ENCODE measurements at regions not wholly inside any gene's neighbourhood (a gene's known extent, or its start where the extent isn't known, plus 50 kb on each side); places are given as distances from the start of the nearest gene placed in this dataset.

GRCh38 chr12:58026897-58027891, 85.8 kb downstream of the ATP23 start:
- no peak for TF ChIP-seq CTCF (IDR thresholded peaks at IDR 0.05)
- no peak overlapping the region for H3K27ac ChIP-seq

GRCh38 chr12:58028294-58028693, 86.9 kb downstream of the ATP23 start:
- 77 to 87% methylated on average over 3 of the region's 3 CpGs for WGBS, 2 donors
- H3K36me3 ChIP-seq: no peaks in the 10 kb centered on the region
- ATAC-seq: no peak

More at GRCh38 chr12:58026897-58027891, 85.8 kb downstream of the ATP23 start:
- Histone ChIP-seq H3K9me3 (peaks cover 0 to 14% (median 0%) of the 10 kb centered on the region in 11 donors), H3K36me3 (no peaks in the 10 kb centered on the region), H3K27me3 (no peaks in the 10 kb centered on the region), H3K4me1 (peaks cover 0 to 4% (median 0%) of the 10 kb centered on the region in 9 donors), H3K4me3 (no peak overlapping the region)
- intact Hi-C loops (cut with DNase I): no loop called here
- ATAC-seq (no peak), DNase-seq (no peak)
- 55 to 62% methylated on average over 9 of the region's 9 CpGs for WGBS, 2 donors

GRCh38 chr12:58029260-58029659, 87.9 kb downstream of the ATP23 start:
- no peaks in the 10 kb centered on the region for H3K27me3 ChIP-seq
- intact Hi-C loops (cut with DNase I): no loop called here
- no peaks in the 10 kb centered on the region for H3K36me3 ChIP-seq
- peaks cover 0 to 34% (median 4%) of the 10 kb centered on the region in 11 donors for H3K9me3 ChIP-seq
- TF ChIP-seq CTCF (IDR thresholded peaks at IDR 0.05): no peak
- H3K4me3 ChIP-seq: no peak overlapping the region
- DNase-seq (no peak), ATAC-seq (no peak)
- 100% methylated on average over 1 of the region's 1 CpG for WGBS, 2 donors
- H3K27ac ChIP-seq: no peak overlapping the region
- H3K4me1 ChIP-seq: peaks cover 0 to 6% (median 0%) of the 10 kb centered on the region in 9 donors

More at GRCh38 chr12:58028294-58028693, 86.9 kb downstream of the ATP23 start:
- no peak for DNase-seq
- H3K9me3 ChIP-seq: peaks cover 0 to 25% (median 4%) of the 10 kb centered on the region in 11 donors
- no peak overlapping the region for H3K27ac ChIP-seq
- intact Hi-C loops (cut with DNase I): no loop called here
- no peak overlapping the region for H3K4me3 ChIP-seq
- no peak for TF ChIP-seq CTCF (IDR thresholded peaks at IDR 0.05)
- H3K4me1 ChIP-seq: peaks cover 0 to 4% (median 0%) of the 10 kb centered on the region in 9 donors
- H3K27me3 ChIP-seq: no peaks in the 10 kb centered on the region

- intact Hi-C loops (cut with DNase I): no loop called here
- H3K9me3 ChIP-seq: peaks cover 0 to 42% (median 8%) of the 10 kb centered on the region in 11 donors
- TF ChIP-seq CTCF (IDR thresholded peaks at IDR 0.05): no peak
- no peak overlapping the region for H3K27ac ChIP-seq
- no peaks in the 10 kb centered on the region for H3K36me3 ChIP-seq
- no peaks in the 10 kb centered on the region for H3K27me3 ChIP-seq
- no peak for DNase-seq
- no peak for ATAC-seq
- H3K4me1 ChIP-seq: peaks cover 0 to 9% (median 0%) of the 10 kb centered on the region in 9 donors
- WGBS, 2 donors: 89% methylated on average over 4 of the region's 4 CpGs
- H3K4me3 ChIP-seq: no peak overlapping the region
Measured at GRCh38 chr12:58030566-58031279, 89.4 kb downstream of the ATP23 start.
